ENCODE measurements at regions not wholly inside any gene's neighbourhood (a gene's known extent, or its start where the extent isn't known, plus 50 kb on each side); places are given as distances from the start of the nearest gene placed in this dataset.

DNA sequence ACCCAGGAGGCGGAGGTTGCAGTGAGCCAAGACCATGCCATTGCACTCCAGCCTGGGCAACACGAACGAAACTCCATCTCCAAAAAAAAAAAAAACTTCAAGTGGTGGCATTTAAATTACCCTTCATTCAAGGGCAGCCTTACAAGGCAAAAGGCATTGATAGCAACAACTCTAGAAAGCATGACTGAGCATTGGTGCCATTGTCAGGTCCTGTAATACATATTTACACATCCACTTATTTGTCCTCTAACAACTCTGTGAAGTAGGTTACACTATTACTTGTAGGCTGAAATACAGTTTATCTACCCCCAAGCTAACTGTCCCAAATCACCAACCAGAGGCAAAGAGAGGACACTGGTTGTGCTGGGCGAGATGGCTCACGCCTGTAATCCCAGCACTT lies 52.7 kb upstream of the LARP1 start:
- TF ChIP-seq, protein P1, sequence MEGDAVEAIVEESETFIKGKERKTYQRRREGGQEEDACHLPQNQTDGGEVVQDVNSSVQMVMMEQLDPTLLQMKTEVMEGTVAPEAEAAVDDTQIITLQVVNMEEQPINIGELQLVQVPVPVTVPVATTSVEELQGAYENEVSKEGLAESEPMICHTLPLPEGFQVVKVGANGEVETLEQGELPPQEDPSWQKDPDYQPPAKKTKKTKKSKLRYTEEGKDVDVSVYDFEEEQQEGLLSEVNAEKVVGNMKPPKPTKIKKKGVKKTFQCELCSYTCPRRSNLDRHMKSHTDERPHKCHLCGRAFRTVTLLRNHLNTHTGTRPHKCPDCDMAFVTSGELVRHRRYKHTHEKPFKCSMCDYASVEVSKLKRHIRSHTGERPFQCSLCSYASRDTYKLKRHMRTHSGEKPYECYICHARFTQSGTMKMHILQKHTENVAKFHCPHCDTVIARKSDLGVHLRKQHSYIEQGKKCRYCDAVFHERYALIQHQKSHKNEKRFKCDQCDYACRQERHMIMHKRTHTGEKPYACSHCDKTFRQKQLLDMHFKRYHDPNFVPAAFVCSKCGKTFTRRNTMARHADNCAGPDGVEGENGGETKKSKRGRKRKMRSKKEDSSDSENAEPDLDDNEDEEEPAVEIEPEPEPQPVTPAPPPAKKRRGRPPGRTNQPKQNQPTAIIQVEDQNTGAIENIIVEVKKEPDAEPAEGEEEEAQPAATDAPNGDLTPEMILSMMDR (IDR thresholded peaks at IDR 0.05): no peak

DNA sequence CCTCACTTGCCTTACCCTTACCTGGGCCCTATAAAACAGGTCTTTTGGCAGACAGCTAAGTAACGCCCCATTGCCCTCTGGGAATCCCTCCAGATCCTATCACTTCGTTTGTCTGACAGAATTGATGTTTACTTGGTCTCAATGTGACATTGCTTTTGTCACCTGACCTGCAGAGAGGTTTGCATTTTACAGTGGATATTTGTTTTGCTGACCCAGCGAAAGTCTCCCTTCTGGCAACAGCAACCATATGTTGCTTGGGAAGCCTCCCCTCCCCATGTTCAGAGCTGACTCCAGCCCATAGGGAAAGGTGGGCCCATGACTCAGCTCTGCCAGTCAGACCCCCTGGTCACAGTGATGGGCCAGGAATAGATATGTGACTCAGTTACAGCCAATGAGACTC lies 54.0 kb upstream of the LARP1 start:
- TF ChIP-seq, protein P1 (IDR thresholded peaks at IDR 0.05): no peak

GRCh38 chr5:154698763-154699162 lies 56.4 kb upstream of the LARP1 start:
- TF ChIP-seq, protein P1 (IDR thresholded peaks at IDR 0.05): no peak

- TF ChIP-seq, protein P1 (IDR thresholded peaks at IDR 0.05): no peak
Observed at GRCh38 chr5:154697371-154697770, 57.8 kb upstream of the LARP1 start.

DNA sequence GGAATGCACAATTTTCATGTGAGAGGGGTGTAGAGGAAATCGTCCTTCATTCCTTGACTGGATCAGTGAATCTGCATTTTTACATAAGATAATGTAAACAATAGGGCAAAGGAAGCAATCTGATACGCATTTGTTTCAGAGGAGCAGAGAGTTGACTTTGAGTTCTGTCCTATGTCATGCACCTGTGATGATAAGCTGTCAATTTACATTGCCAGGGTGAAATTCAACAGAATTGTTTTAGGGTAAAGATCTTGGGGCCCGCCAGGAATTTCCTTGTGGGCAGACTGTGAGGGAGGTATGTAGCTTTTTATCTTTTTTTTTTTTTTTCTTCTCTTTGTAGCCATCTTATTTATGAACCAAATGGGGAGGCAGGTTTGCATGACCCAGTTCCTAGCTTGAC lies 58.3 kb upstream of the LARP1 start:
- TF ChIP-seq, protein P1 (IDR thresholded peaks at IDR 0.05): no peak

DNA sequence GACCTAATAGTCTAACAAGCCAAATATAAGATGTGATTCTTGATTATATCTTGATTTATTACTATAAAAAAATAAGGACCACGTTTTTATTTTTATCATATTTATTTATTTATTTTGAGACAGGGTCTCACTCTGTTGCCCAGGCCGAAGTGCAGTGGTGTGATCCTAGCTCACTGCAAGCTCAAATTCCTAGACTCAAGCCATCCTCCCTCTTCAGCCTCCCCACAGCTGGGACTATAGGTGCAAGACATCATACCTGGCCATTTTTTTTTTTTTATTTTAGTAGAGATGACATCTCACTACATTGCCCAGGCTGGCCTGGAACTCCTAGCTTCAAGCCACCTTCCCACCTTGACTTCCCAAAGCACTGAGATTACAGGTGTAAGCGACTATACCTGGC lies 61.0 kb upstream of the LARP1 start:
- TF ChIP-seq, protein P1 (IDR thresholded peaks at IDR 0.05): no peak

- TF ChIP-seq, protein P1 (IDR thresholded peaks at IDR 0.05): no peak
Observed at GRCh38 chr5:154690488-154690887, 64.7 kb upstream of the LARP1 start.

DNA sequence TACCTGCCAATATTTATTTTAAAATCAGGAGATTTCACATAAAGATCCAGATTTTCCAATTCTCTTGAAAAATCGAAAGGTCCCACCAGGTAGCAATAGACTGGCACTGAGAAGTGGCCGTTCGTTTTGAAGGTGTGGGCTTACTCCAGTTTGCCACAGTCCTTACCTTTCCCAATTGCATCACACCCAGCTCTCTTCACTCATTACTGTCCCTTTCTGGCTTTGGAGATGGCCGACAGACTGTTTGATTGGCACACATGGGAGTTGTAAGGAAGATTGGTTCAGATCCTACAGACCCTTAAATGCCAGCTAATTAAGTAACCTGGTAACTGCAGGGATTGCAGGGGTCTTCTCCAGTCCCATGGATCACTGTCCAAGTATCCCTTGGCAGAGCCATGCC lies 68.7 kb upstream of the LARP1 start:
- TF ChIP-seq, protein P1 (IDR thresholded peaks at IDR 0.05): no peak
